ENCODE measurements at regions not wholly inside any gene's neighbourhood (a gene's known extent, or its start where the extent isn't known, plus 50 kb on each side); places are given as distances from the start of the nearest gene placed in this dataset.

DNA sequence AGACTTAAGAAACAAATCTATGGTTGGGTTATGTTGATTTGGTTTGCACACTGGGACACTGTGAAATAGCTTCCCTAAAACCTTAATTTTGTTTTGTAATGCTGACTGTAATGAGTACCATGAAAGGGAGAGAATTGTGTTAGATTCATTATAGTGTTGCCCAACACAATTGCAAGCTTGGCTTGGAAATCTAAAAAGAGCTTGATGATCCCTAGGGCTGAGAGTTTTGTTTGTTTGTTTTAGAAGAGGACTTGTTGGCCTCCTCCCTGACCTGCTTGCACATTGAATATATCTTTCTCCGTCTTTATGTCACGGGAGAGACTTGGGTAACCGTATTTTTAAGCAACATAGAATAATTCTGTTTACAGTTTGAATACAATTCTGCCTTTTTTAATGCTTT, 410.1 kb downstream of the ARL4A start:
- DNase-seq (ENCODE audit: low read depth, low spot score) (no peak), ATAC-seq (no peak)
- no peaks in the 10 kb centered on the region for H3K79me2 ChIP-seq (ENCODE audit: insufficient read depth, low read length)
- no peak overlapping the region for H3K27ac ChIP-seq (ENCODE audit: low read depth, low read length)
- H2AFZ ChIP-seq (ENCODE audit: low read depth, low read length, poor library complexity, severe bottlenecking) = no peak overlapping the region
- H3K4me1 ChIP-seq (ENCODE audit: control insufficient read depth in 1 of 2, insufficient read depth in 2 of 2, low read length in 2 of 2) = no peaks in the 10 kb centered on the region
- H3K4me2 ChIP-seq (ENCODE audit: low read length) = no peak overlapping the region
- intact Hi-C loops (cut with micrococcal nuclease) = no loop called here
- H3K9me3 ChIP-seq (ENCODE audit: control insufficient read depth in 1 of 2, insufficient read depth in 1 of 2, low read depth in 1 of 2, low read length in 2 of 2) = no peaks in the 10 kb centered on the region
- RAD21 ChIA-PET (ENCODE audit: low non-redundant PET in 1 of 2, low total read pairs in 2 of 2, uncharacterized antibody in 2 of 2, unreplicated experiment in 2 of 2) = no interaction called here
- BruUV-seq (replicated peaks) = no TSS peak
- no peaks in the 10 kb centered on the region for H3K36me3 ChIP-seq (ENCODE audit: control insufficient read depth in 1 of 2, insufficient read depth in 2 of 2, low read length in 2 of 2)
- H3K4me3 ChIP-seq (replicated peaks in 1 of 2; ENCODE audit: low read depth in 1 of 2, low read length in 2 of 2) = no peak overlapping the region
- TF ChIP-seq EZH2phosphoT487 (IDR thresholded peaks at IDR 0.05; ENCODE audit: borderline replicate concordance) (no peak), YY1 (IDR thresholded peaks at IDR 0.05; ENCODE audit: extremely low read depth, insufficient replicate concordance, low read depth, low read length) (no peak), TCF7L2 (IDR thresholded peaks at IDR 0.05; ENCODE audit: borderline replicate concordance, extremely low read depth, insufficient read depth, insufficient read length) (no peak), SRF (IDR thresholded peaks at IDR 0.05; ENCODE audit: low read depth) (no peak), POLR2AphosphoS5 (IDR thresholded peaks at IDR 0.05; ENCODE audit: low read depth, low read length) (no peak), ZFX (IDR thresholded peaks at IDR 0.05) (no peak), FOSL1 (IDR thresholded peaks at IDR 0.05; ENCODE audit: low read depth) (no peak), ELF1 (IDR thresholded peaks at IDR 0.05; ENCODE audit: borderline replicate concordance, low read depth) (no peak), JUND (IDR thresholded peaks at IDR 0.05) (no peak), EZH2 (IDR thresholded peaks at IDR 0.05) (no peak), EGR1 (IDR thresholded peaks at IDR 0.05; ENCODE audit: low read depth) (no peak)
- TF ChIP-seq, protein P1, sequence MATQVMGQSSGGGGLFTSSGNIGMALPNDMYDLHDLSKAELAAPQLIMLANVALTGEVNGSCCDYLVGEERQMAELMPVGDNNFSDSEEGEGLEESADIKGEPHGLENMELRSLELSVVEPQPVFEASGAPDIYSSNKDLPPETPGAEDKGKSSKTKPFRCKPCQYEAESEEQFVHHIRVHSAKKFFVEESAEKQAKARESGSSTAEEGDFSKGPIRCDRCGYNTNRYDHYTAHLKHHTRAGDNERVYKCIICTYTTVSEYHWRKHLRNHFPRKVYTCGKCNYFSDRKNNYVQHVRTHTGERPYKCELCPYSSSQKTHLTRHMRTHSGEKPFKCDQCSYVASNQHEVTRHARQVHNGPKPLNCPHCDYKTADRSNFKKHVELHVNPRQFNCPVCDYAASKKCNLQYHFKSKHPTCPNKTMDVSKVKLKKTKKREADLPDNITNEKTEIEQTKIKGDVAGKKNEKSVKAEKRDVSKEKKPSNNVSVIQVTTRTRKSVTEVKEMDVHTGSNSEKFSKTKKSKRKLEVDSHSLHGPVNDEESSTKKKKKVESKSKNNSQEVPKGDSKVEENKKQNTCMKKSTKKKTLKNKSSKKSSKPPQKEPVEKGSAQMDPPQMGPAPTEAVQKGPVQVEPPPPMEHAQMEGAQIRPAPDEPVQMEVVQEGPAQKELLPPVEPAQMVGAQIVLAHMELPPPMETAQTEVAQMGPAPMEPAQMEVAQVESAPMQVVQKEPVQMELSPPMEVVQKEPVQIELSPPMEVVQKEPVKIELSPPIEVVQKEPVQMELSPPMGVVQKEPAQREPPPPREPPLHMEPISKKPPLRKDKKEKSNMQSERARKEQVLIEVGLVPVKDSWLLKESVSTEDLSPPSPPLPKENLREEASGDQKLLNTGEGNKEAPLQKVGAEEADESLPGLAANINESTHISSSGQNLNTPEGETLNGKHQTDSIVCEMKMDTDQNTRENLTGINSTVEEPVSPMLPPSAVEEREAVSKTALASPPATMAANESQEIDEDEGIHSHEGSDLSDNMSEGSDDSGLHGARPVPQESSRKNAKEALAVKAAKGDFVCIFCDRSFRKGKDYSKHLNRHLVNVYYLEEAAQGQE (IDR thresholded peaks at IDR 0.05; ENCODE audit: low read depth) = no peak
- TF ChIP-seq, protein P2, sequence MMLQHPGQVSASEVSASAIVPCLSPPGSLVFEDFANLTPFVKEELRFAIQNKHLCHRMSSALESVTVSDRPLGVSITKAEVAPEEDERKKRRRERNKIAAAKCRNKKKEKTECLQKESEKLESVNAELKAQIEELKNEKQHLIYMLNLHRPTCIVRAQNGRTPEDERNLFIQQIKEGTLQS (IDR thresholded peaks at IDR 0.05) = no peak
- TF ChIP-seq, protein P3, sequence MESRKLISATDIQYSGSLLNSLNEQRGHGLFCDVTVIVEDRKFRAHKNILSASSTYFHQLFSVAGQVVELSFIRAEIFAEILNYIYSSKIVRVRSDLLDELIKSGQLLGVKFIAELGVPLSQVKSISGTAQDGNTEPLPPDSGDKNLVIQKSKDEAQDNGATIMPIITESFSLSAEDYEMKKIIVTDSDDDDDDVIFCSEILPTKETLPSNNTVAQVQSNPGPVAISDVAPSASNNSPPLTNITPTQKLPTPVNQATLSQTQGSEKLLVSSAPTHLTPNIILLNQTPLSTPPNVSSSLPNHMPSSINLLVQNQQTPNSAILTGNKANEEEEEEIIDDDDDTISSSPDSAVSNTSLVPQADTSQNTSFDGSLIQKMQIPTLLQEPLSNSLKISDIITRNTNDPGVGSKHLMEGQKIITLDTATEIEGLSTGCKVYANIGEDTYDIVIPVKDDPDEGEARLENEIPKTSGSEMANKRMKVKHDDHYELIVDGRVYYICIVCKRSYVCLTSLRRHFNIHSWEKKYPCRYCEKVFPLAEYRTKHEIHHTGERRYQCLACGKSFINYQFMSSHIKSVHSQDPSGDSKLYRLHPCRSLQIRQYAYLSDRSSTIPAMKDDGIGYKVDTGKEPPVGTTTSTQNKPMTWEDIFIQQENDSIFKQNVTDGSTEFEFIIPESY (IDR thresholded peaks at IDR 0.05; ENCODE audit: extremely low read depth, insufficient replicate concordance, low read length) = no peak
- TF ChIP-seq, protein P4, sequence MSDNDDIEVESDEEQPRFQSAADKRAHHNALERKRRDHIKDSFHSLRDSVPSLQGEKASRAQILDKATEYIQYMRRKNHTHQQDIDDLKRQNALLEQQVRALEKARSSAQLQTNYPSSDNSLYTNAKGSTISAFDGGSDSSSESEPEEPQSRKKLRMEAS (IDR thresholded peaks at IDR 0.05) = no peak
- H3K9ac ChIP-seq (ENCODE audit: low read length) = no peak overlapping the region
- H4K20me1 ChIP-seq (ENCODE audit: insufficient read depth) = no peaks in the 10 kb centered on the region
- CTCF ChIA-PET = interaction anchor here (1.5 kb wide), 1 partner anchor 20 kb away, joined by 4 read pairs; no protein-coding TSS in a partner anchor
- H3K27me3 ChIP-seq (ENCODE audit: insufficient read depth, low read length) = no peaks in the 10 kb centered on the region
- H3K9me2 ChIP-seq (ENCODE audit: insufficient read depth) = no peaks in the 10 kb centered on the region
- POLR2A ChIA-PET = no interaction called here

All from HCT116 (cell line).